H1 (cell line): ENCODE measurements at regions not wholly inside any gene's neighbourhood (a gene's known extent, or its start where the extent isn't known, plus 50 kb on each side); places are given as distances from the start of the nearest gene placed in this dataset.

Source experiments
- CTCF ChIA-PET: fragments of 300-600 bp; sonication (Branson Sonifier 250); formaldehyde crosslinking; loops from one replicate; lab custom pipeline; 2021; ENCODE audit not compliant: partially characterized antibody; lab: Charles Lee
- POLR2A ChIA-PET: fragments of 300-600 bp; sonication (Branson Sonifier 250); formaldehyde crosslinking; loops from one replicate; lab custom pipeline; 2021; ENCODE audit warnings: inconsistent platforms; ENCODE audit not compliant: partially characterized antibody; lab: Charles Lee
- DNase-seq, 2 experiments: peaks; one replicate each; pipeline versions ENCODE4 v3.0.0 to v3.0.0-alpha.2; 2010 to 2022; ENCODE audit warnings: low spot score in 2 of 2, low read depth in 1 of 2, mixed read lengths in 1 of 2
- FAIRE-seq: peaks from 2 replicates; lab custom pipeline; 2011; peaks lifted over from hg19 to GRCh38; lab: Jason Lieb, UNC
- H2AFZ ChIP-seq: 2 replicates; pipeline ENCODE4 v1.8.1; 2012; ENCODE audit warnings: low read length, inconsistent platforms
- H2AK5ac ChIP-seq: 2 replicates; pipeline ENCODE4 v1.6.1; 2013; ENCODE audit warnings: low read depth, low read length
- H2BK120ac ChIP-seq: replicated peaks from 2 replicates; pipeline ENCODE3; 2013; ENCODE audit warnings: low read depth, low read length, inconsistent platforms
- H2BK12ac ChIP-seq: 2 replicates; pipeline ENCODE4 v1.6.1; 2013; ENCODE audit warnings: low read depth, low read length
- H2BK15ac ChIP-seq: 2 replicates; pipeline ENCODE4 v1.6.1; 2013; ENCODE audit warnings: low read length
- H2BK20ac ChIP-seq: 2 replicates; pipeline ENCODE4 v1.6.1; 2013; ENCODE audit warnings: low read length
- H2BK5ac ChIP-seq: 2 replicates; pipeline ENCODE4 v1.6.1; 2013; ENCODE audit warnings: low read depth, low read length
- H3K14ac ChIP-seq: 2 replicates; pipeline ENCODE4 v1.6.1; 2013; ENCODE audit warnings: inconsistent platforms; ENCODE audit not compliant: insufficient read length
- H3K18ac ChIP-seq: 2 replicates; pipeline ENCODE4 v1.6.1; 2013; ENCODE audit warnings: low read length; ENCODE audit errors: extremely low read depth
- H3K23ac ChIP-seq: 2 replicates; pipeline ENCODE4 v1.6.1; 2013; ENCODE audit warnings: inconsistent platforms; ENCODE audit not compliant: insufficient read length
- H3K23me2 ChIP-seq: 2 replicates; pipeline ENCODE4 v1.6.1; 2013; ENCODE audit warnings: low read depth, low read length
- H3K27ac ChIP-seq: 2 replicates; pipeline ENCODE4 v1.6.1; 2011; ENCODE audit warnings: low read depth, low read length, inconsistent platforms
- H3K27me3 ChIP-seq, 4 experiments: replicated peaks in 1 of 4; 1 replicate in 1 of 4; 2 replicates in 3 of 4; pipeline versions ENCODE4 v1.6.1 to v1.8.1; 2011 to 2013; ENCODE audit warnings: low read length in 3 of 4, mild to moderate bottlenecking in 3 of 4, inconsistent platforms in 2 of 4, mixed read lengths in 2 of 4, moderate library complexity in 1 of 4; ENCODE audit not compliant: control insufficient read depth in 3 of 4, insufficient read depth in 3 of 4; ENCODE audit errors: extremely low read depth in 1 of 4
- H3K36me3 ChIP-seq, 4 experiments: 2 replicates each; pipeline versions ENCODE4 v1.6.1 to v1.8.1; 2011 to 2013; ENCODE audit warnings: mild to moderate bottlenecking in 4 of 4, low read length in 3 of 4, moderate library complexity in 2 of 4, control low read depth in 1 of 4, inconsistent platforms in 1 of 4; ENCODE audit not compliant: insufficient read depth in 4 of 4, control insufficient read depth in 2 of 4
- H3K4ac ChIP-seq: replicated peaks from 2 replicates; pipeline ENCODE3; 2013; ENCODE audit warnings: low read length, low read depth, mixed read lengths, inconsistent platforms; ENCODE audit not compliant: insufficient read length
- H3K4me1 ChIP-seq, 4 experiments: replicated peaks in 1 of 4; 1 replicate in 1 of 4; 2 replicates in 3 of 4; pipeline versions ENCODE4 v1.6.1 to v1.8.1; 2011 to 2013; ENCODE audit warnings: low read length in 3 of 4, inconsistent platforms in 2 of 4, mixed read lengths in 1 of 4; ENCODE audit not compliant: insufficient read depth in 4 of 4, control insufficient read depth in 3 of 4
- H3K4me2 ChIP-seq, 2 experiments: 2 replicates each; pipeline versions ENCODE4 v1.6.1 to v1.8.1; 2011 to 2013; ENCODE audit warnings: low read depth in 2 of 2, low read length in 2 of 2, control low read depth in 1 of 2, inconsistent platforms in 1 of 2, mild to moderate bottlenecking in 1 of 2; ENCODE audit not compliant: insufficient read depth in 1 of 2
- H3K4me3 ChIP-seq, 4 experiments: fragments of 200-600, 300-600 bp in 1 of 4; sonication (generic), shearing (Covaris generic), sonication (Bioruptor Twin) in 1 of 4; 2 replicates each; pipeline versions ENCODE4 v1.5.1 to v1.8.1; 2011 to 2016; ENCODE audit warnings: low read length in 4 of 4, low read depth in 3 of 4, control low read depth in 2 of 4, inconsistent platforms in 2 of 4, mild to moderate bottlenecking in 2 of 4, mixed read lengths in 1 of 4, moderate library complexity in 1 of 4; ENCODE audit not compliant: insufficient read depth in 2 of 4; ENCODE audit errors: extremely low read depth in 1 of 4
- H3K56ac ChIP-seq: replicated peaks from 2 replicates; pipeline ENCODE3; 2013; ENCODE audit warnings: low read depth, mild to moderate bottlenecking, mixed read lengths, low read length, inconsistent platforms; ENCODE audit not compliant: insufficient read length
- H3K79me1 ChIP-seq: 2 replicates; pipeline ENCODE4 v1.6.1; 2013; ENCODE audit warnings: low read depth, low read length, control low read depth
- H3K79me2 ChIP-seq, 2 experiments: 2 replicates each; pipeline versions ENCODE4 v1.6.1 to v1.8.1; 2012 to 2013; ENCODE audit warnings: low read length in 2 of 2, mild to moderate bottlenecking in 2 of 2, inconsistent platforms in 1 of 2; ENCODE audit not compliant: insufficient read depth in 2 of 2, control insufficient read depth in 1 of 2
- H3K9ac ChIP-seq, 4 experiments: replicated peaks in 1 of 4; 1 replicate in 1 of 4; 2 replicates in 3 of 4; pipeline versions ENCODE4 v1.6.1 to v1.8.1; 2011 to 2013; ENCODE audit warnings: low read depth in 3 of 4, low read length in 3 of 4, control low read depth in 2 of 4, mild to moderate bottlenecking in 2 of 4, moderate library complexity in 2 of 4, inconsistent platforms in 1 of 4; ENCODE audit errors: extremely low read depth in 1 of 4
- H3K9me3 ChIP-seq, 2 experiments: 2 replicates each; pipeline versions ENCODE4 v1.6.1 to v1.8.1; 2012 to 2013; ENCODE audit warnings: mild to moderate bottlenecking in 2 of 2, moderate library complexity in 2 of 2, control low read depth in 1 of 2, inconsistent platforms in 1 of 2, low read depth in 1 of 2, low read length in 1 of 2, mixed read lengths in 1 of 2; ENCODE audit not compliant: insufficient read depth in 2 of 2
- H4K20me1 ChIP-seq, 2 experiments: replicated peaks in 1 of 2; 2 replicates each; pipeline versions ENCODE3 to v1.8.1; 2011 to 2013; ENCODE audit warnings: inconsistent platforms in 2 of 2, low read length in 2 of 2, mild to moderate bottlenecking in 1 of 2; ENCODE audit not compliant: insufficient read depth in 2 of 2, control insufficient read depth in 1 of 2
- H4K5ac ChIP-seq: 2 replicates; pipeline ENCODE4 v1.6.1; 2013; ENCODE audit warnings: low read length, low read depth, mixed read lengths, inconsistent platforms; ENCODE audit not compliant: insufficient read length
- H4K8ac ChIP-seq: 2 replicates; pipeline ENCODE4 v1.8.0; 2013; ENCODE audit warnings: mild to moderate bottlenecking, moderate library complexity, low read length, inconsistent platforms; ENCODE audit not compliant: insufficient read depth; ENCODE audit errors: extremely low read depth
- H4K91ac ChIP-seq: replicated peaks from 2 replicates; pipeline ENCODE3; 2013; ENCODE audit warnings: low read length, mixed read lengths, inconsistent platforms; ENCODE audit not compliant: insufficient read length
- RXRA ChIP-seq: IDR thresholded peaks from 2 replicates; pipeline ENCODE4 v1.6.1; 2011; ENCODE audit warnings: low read depth, mild to moderate bottlenecking, low read length, moderate library complexity; ENCODE audit not compliant: insufficient read depth
- WGBS, 2 experiments: shearing (Covaris generic) in 1 of 2; methylation state at CpG; one replicate each; pipeline versions ENCODE4 v1.1.6 to v1.1.7; 2013 to 2015; ENCODE audit warnings: low lambda C conversion rate in 2 of 2, mixed read lengths in 2 of 2, inconsistent platforms in 1 of 2, low coverage in 1 of 2, missing lambda C conversion rate in 1 of 2; ENCODE audit not compliant: insufficient replicate concordance in 2 of 2, insufficient coverage in 1 of 2, insufficient read length in 1 of 2; ENCODE audit errors: extremely low coverage in 1 of 2, missing lambda C conversion rate in 1 of 2; 5-methylcytosine and 5-hydroxymethylcytosine counted together
- TF ChIP-seq, protein P1 (sequence below), 3 experiments: IDR thresholded peaks; 1 replicate in 2 of 3; 2 replicates in 1 of 3; pipeline versions ENCODE4 v1.5.1 to v1.6.1; 2011; ENCODE audit warnings: low read length in 3 of 3, mild to moderate bottlenecking in 3 of 3, inconsistent platforms in 2 of 3, low read depth in 1 of 3, moderate library complexity in 1 of 3; ENCODE audit not compliant: insufficient read depth in 1 of 3; ENCODE audit errors: control extremely low read depth in 1 of 3

DNA sequence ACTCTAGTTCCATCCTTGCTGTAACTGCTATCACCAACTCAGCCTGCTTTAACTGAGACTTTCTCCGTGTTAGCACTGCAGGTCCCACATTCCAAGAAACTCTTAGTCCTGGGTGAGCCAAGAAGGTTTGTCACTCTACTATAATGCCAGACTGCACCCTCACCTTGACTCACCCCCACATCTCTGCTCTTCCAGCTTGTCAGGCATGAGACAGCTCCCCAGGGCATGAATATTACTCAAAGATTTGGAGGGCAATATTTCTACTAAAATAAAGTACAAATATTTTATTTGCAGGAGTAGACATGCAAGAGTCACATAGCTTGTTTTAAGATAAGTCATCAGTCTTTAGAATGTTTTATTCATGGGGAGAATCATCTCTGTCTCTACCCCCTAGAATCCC lies 110.2 kb downstream of the MATN1 start:
- Histone ChIP-seq H3K56ac (no peak overlapping the region), H2AFZ (no peak overlapping the region), H4K8ac (no peak overlapping the region), H4K20me1 (no peaks in the 10 kb centered on the region), H2BK20ac (no peak overlapping the region), H3K4me3 (no peak overlapping the region), H3K23me2 (no peaks in the 10 kb centered on the region), H3K23ac (no peak overlapping the region), H3K14ac (no peak overlapping the region), H3K79me1 (no peaks in the 10 kb centered on the region), H2BK120ac (no peak overlapping the region), H3K36me3 (no peaks in the 10 kb centered on the region), H3K9ac (no peak overlapping the region), H2BK15ac (no peak overlapping the region), H2BK12ac (no peak overlapping the region), H3K9me3 (no peaks in the 10 kb centered on the region), H2AK5ac (no peak overlapping the region), H3K4me1 (no peaks in the 10 kb centered on the region), H3K4ac (no peak overlapping the region), H4K91ac (no peak overlapping the region), H3K27ac (no peak overlapping the region), H2BK5ac (no peak overlapping the region), H3K79me2 (no peaks in the 10 kb centered on the region), H3K18ac (no peak overlapping the region), H3K27me3 (no peaks in the 10 kb centered on the region), H3K4me2 (no peak overlapping the region), H4K5ac (no peak overlapping the region)
- 83% methylated on average over 1 of the region's 1 CpG; no CpG with 5 or more reads in 1 of the 2 experiments for WGBS, 2 experiments
- DNase-seq (no peak), FAIRE-seq (no peak)
- ChIA-PET POLR2A (no interaction called here), CTCF (interaction anchor here (0.7 to 1.9 kb wide), 6 partner anchors 10 to 210 kb away, joined by 3 to 6 read pairs (median 4); no protein-coding TSS in a partner anchor)
- no peak for TF ChIP-seq RXRA
- TF ChIP-seq, protein P1, sequence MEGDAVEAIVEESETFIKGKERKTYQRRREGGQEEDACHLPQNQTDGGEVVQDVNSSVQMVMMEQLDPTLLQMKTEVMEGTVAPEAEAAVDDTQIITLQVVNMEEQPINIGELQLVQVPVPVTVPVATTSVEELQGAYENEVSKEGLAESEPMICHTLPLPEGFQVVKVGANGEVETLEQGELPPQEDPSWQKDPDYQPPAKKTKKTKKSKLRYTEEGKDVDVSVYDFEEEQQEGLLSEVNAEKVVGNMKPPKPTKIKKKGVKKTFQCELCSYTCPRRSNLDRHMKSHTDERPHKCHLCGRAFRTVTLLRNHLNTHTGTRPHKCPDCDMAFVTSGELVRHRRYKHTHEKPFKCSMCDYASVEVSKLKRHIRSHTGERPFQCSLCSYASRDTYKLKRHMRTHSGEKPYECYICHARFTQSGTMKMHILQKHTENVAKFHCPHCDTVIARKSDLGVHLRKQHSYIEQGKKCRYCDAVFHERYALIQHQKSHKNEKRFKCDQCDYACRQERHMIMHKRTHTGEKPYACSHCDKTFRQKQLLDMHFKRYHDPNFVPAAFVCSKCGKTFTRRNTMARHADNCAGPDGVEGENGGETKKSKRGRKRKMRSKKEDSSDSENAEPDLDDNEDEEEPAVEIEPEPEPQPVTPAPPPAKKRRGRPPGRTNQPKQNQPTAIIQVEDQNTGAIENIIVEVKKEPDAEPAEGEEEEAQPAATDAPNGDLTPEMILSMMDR (IDR thresholded peaks at IDR 0.05; ENCODE audit: control extremely low read depth in 1 of 3, insufficient read depth in 1 of 3, low read depth in 1 of 3, low read length in 3 of 3), result no peak
